PC-3 (cell line): ENCODE measurements at regions not wholly inside any gene's neighbourhood (a gene's known extent, or its start where the extent isn't known, plus 50 kb on each side); places are given as distances from the start of the nearest gene placed in this dataset.

Experiments
- CTCF ChIP-seq: fragments of 300-600 bp; sonication (generic); conservative IDR thresholded peaks from 2 replicates; pipeline ENCODE4 v1.5.1; 2017; ENCODE audit warnings: antibody characterized with exemption, low read depth, mild to moderate bottlenecking, low read length
- EZH2 ChIP-seq: fragments of 300-600 bp; sonication (generic); IDR thresholded peaks from one replicate; pipeline ENCODE4 v1.6.1; 2017; ENCODE audit warnings: antibody characterized with exemption, mild to moderate bottlenecking, low read length; ENCODE audit not compliant: unreplicated experiment

GRCh38 chr15:57823325-57823882 lies 116.9 kb downstream of the POLR2M start:
- TF ChIP-seq CTCF (no peak), EZH2 (no peak)
